COLO668 (cell line): ENCODE measurements at regions not wholly inside any gene's neighbourhood (a gene's known extent, or its start where the extent isn't known, plus 50 kb on each side); places are given as distances from the start of the nearest gene placed in this dataset.

Experiments
- DNase-seq: peaks from one replicate; lab custom pipeline; 2025; ENCODE audit not compliant: unreplicated experiment; lab: John Stamatoyannopoulos, UW

DNA sequence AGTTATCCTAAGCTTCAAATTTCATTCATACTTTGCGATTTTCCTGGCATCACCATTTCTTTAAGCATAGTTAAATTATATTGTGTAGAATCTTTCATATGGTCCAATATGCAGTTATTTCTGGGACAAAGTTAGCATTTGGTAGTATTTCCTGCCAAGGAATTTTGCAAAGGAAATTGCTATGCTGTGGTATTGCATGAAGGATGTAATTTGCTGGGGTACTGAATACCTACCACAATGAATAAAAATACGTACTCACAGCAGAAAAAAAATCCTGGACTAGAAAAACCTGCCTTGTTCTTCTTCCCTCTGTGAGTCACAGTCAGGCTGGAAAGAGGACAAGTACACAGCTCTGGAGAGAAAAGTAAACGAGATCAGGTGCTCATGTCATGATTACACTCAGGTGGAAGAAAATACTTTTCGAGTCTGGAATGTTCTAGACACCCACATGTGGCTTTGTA, 241.2 kb downstream of the PTBP2 start:
- no peak for DNase-seq

DNA sequence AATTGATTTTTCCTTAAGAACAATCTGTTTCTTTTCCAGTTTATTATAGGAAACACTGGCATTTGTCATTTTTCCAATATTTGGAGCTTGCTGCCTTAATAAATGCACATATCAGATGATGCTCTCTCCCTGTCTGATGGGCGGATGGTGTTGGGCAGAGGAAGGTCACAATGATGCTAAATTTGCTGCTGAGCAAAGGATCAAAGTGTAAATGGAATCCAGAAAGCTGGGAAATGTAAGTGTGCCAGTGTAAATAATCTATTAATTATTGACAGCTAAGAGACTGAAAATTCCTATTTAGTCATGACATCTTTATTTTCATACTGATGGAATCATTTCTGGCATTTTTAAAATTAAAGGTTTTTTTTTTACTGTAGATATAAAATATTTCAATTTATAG, 243.2 kb downstream of the PTBP2 start:
- no peak for DNase-seq

DNA sequence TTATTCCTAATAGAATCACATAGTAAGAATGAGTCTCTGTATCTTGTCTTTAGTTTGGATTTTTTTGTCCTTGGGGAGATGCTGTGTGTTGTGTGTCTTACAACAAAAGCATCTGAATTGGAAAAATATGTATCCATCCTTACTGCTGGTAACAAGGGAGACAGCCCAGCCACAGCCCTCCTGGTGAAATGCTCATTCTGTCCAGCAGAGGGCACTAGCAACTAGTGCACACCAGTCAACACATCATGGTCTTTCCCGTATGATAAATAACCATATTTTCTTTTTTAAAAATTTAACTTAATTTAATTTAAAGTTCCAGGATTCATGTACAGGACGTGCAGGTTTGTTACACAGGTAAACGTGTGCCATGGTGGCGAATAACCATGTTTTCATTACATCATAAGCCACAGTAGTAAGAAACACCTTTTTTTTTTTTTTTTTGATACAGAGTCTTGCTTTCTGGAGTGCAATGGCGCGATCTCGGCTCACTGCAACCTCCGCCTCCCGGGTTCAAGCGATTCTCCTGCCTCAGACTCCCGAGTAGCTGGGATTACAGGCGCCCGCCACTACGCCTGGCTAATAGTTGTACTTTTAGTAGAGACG, 245.1 kb downstream of the PTBP2 start:
- DNase-seq = peak; percentile 68

DNA sequence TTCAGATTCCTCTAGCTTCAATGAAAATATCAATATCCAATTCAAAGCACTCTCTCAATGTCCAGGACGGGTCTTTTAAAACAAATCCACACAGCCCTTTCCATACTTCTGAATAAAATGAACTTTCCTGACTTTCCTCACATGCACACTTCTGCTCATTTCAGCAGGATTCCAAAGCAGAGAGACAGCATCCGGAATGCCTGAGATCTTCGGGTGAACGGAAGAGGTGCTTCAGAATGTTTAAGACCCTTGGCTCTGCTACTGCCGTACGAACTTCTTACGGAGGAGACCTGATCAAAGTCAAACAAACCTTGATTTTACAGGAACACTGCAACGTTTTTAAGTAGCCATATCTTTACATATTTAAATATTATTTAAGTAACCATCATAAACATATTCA, 245.7 kb downstream of the PTBP2 start:
- DNase-seq = no peak

DNA sequence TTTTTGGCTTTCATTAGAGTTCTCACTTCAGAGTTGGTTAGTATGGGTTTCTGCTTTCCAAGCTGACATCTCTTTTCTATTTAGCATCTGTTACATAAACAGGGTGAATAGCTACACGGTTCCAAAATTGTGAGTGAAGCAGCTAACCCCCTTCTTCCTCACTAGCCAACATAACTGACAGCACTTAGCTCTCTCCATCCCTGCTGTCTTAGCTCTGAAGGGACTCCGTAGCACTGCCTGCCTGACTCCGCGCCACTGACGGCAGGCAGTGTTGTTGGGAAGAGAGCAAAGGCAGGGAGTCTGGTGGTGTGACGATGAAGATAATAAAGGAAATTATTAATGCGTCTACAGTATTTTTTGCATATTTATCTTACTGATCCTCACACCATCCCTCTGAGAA, 247.0 kb downstream of the PTBP2 start:
- DNase-seq = no peak

DNA sequence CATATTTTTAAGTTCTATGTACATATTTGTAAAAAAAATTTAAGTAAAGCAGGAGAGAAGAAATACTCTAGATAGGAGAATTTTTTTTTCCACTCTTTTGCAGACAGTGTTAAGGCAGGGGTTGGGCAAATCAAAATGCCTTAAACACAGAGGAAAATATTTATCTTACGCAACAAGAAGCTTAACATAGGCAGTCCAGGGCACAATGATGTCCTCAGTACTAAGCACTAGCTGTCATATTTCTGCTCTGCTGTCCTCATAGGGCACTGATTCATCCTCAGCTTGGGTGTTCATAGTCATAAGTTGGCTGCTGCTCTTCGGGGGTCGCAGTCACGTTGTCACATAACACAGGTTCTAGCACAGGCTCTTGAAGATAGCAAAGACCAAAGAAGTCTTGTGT, 247.4 kb downstream of the PTBP2 start:
- no peak for DNase-seq

DNA sequence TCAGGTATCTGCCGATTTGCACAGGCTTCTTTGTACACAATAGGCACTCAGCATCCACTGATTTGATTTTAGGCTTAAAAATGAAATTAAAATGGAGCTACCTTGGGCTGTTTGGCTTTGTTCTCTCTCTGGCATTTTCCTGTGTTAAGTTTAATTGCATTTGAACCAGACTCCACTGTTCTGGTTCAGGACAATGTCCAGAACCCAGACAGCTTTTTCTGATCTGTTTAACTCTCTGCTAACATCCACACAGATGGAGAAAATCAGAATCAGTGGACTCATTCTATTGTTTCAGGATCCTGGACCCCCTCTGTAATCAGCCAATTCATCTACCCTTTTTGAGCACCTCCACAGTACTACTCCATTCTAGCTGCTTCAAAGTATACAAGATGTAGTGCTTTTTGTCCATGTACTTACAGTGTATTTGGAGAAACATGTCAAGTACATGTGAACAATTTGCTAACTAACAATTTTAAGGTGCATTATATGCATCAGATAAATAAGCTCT, 248.1 kb downstream of the PTBP2 start:
- DNase-seq = no peak

DNA sequence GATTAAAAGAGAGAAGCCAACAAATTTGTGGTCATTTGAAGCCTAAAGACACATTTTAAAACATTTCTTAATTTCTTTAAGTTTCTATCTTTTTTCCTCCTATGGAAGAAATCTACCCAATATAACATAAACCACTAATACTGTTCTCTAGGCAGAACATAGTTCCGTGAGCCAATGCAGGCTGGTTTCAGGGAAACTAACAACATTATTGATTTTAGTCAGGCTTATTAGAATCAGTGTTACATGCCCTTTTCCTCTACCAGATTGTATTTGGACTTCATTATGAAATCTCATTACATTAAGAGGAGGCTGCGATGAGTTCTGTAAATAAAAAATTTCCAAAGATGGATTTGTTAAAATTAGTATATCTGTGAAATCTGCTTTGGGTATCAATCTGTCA, 249.9 kb downstream of the PTBP2 start:
- DNase-seq = no peak

DNA sequence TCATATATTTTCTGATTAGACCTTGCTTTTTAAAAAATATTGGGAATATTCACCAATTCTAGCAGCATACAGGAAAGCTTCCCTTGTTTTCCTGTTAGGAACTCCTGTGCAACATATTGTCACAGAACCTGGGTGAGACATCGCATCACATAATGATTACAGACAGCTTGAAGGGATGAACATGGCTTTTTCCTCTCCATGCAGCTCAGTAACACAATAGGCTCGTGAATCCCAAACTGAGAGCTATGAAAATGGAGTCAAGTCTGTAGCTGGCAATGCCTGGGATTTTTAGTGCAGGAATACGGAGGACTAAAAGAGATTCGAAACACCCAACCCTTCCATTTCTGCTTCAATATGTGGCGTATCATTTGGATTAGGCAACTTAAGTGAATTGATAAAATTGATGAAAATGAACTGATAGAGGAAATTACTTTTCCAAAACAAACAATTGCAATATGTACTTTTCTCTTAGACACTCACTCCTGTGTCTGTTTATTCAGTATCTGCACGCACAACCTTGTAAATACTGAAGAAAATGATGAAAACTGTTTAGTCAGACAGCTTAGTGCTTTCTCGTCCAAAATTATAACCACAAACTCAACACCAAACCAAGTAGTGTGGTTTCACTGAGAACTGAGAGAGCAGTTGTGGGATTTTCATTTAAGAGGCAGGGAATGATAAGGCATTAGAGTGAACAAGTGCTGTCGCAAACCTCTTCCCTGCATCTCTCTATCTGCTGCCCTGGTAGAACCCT, 250.4 kb downstream of the PTBP2 start:
- DNase-seq = no peak

DNA sequence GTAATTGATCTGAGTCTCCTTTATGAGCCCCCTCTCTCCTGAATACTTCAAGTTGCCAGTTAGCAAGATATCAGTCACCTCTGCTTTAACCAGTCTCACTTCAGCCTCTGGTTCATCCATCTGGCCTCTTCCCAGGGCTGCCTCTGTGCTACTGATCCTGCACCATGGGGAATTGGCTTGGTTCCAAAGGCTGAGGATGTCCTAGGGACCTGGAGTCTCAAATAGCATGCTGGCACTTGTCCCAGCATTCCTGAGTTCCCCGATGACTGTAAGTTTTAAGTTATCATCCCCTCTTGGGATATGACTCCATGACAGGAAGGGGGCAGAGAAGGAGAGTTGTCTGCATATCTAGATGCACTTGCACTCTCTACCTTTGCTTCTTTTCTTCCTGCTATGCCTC, 252.0 kb downstream of the PTBP2 start:
- peak; percentile 6 for DNase-seq

DNA sequence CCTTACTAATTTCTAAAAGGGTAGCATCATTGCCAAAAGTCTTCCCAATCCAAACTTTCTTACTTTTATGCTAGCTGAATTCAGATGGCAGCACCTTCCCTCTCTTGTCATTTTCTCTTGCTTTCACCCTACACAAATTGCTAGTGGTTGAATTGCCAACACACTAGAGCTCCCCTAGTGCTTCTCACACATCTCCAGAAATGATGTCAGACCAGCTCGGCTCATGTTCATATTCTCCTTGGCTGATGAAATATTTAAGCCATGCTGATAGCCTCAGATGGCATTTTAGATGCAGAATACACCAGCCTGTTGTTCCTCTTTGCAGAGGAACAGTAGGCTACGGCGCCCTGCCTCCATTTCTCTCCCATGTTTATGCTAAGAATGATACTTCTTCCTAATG, 256.9 kb downstream of the PTBP2 start:
- DNase-seq = no peak

DNA sequence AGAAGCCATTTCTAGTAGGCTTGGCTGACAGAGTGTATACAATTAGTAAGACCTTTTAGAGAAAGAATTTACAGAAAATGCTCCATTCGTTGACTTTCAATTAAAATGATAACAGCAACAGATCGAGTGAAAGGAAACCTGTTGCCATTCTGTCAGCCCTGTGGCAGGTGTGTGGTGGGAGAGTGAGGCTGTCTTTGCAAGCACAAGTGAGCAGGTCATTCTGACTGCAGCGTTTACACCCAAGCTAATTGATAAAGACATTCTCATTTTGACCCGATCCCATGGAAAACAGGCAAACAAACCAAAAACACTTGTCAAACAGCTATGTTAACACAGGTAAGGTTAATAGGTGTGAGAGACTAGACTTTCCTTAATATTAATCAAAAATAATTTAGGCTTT, 257.3 kb downstream of the PTBP2 start:
- DNase-seq = no peak

DNA sequence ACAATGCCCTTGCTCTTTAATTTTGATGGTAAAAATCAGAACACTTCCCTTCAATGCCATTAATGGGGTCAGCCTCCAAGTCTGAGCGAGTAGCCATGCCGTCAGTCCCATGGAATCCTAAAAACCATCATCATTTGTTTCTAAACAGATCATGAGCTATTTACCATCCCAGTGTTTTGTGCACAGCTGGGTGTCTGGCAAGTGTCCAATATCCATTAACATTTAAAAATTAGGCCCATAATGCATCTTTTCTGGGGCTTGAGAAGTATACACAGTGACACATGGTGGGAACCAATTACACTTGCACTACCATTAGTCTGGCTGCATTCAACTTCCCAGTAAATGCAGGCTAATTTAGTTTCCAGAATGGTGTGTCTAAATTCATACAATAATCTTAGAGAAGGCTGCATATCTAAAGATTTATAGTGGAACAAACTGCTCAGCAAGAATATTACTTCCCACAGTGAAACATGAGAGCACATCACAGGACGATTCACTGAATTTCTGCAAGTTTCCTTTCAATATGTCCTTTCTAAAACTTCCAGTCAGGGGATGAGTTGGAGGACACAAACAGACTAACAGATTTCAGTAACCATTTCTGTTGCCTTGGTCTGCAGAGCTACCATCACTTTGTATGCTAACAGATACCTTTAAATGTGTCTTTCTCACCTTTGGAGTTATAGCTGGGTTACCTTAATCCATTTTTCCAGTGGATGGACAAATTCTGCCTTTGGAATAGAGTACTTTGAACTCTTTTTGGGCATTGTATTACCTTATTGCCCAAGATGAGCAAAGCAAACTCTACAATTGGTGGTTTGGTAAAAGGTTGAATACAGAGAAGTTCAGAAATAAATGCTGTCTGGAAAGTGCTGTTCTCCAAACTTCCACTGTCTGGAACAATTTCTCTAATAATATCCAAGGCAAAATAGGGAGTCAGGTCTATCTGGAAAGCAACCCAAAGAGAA, 258.0 kb downstream of the PTBP2 start:
- DNase-seq = peak; percentile 8

DNA sequence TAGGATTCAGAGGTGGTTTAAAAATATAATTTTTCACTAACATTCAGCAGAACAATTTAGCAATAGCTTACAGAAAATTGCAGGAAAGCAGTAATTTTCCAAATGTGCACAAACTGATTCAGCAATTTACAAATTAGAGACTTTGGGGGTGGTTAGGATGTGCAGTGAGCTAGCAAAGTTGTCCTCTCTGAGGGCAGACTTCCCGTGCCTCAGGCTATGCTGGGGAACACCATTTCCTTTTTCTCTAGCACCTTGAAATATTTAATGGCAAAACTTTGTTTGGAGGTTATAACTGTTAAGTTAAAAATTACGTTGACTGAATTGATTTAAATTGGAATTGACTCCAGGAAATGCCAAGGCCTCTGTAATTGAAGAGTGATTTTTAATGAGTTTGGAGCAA, 258.9 kb downstream of the PTBP2 start:
- DNase-seq = no peak

DNA sequence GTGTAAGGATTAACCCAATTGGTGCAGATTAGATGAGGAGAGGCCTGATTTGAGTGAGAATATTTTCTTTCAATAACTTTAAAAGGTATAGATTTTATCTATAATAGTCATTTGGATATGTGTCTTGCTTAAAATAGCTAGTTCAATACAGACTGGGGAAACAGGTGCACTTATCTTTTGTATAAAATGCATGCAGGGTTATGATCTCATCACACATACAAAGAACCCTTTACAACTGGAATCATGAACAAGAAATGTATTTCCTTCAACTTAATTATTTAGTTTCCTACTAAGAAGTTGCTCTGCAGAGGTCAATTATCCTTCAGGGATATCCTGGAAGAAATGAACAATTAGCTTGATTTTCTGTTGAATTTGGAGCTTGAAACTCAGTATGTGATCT, 259.6 kb downstream of the PTBP2 start:
- no peak for DNase-seq

DNA sequence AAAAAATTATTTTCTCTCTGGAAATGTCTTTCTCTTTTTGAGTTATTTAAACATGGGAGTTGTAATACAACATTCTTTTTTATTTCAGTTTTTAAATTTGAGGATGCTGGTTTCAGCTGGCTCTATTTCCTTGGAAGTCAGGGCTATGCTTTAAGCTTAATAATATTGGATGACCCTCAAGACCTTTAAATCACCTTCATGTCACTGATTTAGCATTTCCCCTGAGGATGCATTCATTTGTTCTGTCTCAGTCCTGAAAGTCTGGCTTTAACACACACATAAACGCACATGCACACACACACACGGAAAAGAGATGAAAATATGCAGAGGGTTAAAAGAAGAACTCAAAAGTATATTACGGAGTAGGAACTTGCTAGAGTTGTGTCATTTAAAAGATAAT, 260.5 kb downstream of the PTBP2 start:
- no peak for DNase-seq

DNA sequence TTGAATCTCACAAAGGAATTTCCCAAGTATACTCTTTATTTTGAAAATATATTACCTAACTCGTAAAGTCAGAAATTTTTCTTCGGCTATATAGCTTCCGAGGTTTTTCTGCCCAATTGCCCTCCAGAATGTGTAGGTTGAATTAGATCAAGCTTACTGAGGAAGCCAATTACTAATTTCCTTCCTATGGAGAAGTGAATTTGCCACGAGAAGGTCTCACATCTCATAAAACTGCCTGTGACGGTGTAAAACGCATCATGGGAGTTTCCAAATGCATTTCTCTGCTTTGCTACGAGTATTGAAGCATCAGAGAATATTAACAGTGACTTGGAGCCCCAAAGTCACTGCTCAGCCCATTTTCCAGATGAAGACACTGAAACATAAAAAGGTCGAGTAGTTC, 262.3 kb downstream of the PTBP2 start:
- DNase-seq = no peak

DNA sequence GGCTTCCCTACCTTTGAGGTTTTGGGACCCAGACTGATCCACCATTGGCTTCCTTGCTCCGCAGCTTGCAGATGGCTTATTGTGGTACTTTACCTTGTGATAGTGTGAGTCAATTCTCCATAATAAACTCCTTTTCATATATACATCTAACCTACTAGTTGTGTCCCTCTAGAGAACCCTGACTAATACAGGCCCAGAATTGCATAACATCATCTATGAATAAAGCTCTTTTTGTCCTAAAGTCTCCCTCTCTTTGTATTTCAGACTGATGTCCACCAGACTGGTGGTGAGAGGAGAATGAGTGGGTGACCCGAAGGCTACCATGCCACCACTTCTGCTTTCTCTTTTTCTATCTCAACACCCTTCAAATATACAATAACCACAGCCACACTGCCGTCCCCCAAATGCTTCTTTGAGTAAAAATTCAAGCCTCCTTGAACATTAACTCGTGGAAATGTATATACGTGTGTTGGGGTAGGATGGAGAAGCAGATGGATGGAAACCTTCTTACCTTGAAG, 265.7 kb downstream of the PTBP2 start:
- no peak for DNase-seq

DNA sequence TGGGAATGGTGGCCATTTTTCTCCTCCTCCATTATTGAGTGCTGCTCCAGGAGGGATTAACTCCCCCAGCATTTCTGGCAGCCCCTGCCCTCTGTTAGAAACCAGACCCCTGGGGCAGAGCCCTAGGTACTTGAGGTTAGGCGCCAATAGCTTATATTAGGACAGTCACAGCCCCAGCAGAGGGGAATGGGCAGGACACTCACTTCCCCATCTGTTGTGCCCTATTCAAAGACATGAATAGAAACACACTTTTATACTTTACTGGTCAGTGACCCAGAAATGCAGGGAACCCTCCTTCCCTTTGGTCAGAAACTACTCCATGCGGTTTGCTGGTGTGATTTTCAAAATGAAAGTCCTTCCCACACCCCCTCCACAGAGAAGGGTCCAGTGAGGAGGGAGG, 267.7 kb downstream of the PTBP2 start:
- DNase-seq = no peak

DNA sequence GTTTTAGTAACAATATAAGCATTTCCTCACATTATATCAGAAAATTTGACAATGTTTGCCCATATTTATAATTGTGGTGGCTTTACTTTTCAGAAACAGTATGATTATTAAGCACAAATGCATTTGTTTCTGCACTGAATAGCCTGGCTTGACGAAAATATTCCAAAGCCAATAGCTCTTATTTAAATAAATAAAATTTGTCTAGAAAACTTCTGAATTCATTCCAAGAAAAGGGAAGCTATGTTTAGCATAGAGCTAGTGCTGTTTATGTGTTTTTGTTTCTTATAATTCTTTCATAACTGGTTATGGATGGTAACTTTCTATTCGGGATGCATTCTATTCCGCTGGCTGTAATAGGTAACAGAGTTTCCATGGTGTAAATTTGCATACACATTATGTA, 268.6 kb downstream of the PTBP2 start:
- no peak for DNase-seq

DNA sequence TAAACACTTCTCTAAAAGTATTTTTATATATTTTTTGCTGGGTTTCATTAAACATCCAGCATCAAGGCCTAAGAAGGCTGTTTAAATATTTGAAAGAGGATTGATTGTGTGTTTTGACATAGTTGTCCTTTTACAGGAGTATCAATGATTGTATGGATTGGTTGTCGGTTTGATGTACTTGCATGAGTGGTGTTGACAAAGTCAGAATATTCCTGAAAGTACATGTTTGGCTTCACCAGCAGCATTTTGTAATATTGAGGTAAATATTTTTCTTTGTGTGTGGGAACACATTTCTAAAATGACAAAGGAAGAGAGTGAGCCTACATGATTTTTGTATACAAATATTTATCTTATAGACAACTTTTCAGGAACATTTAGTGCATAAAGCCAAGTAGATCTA, 269.7 kb downstream of the PTBP2 start:
- DNase-seq = no peak
